ENCODE measurements at regions not wholly inside any gene's neighbourhood (a gene's known extent, or its start where the extent isn't known, plus 50 kb on each side); places are given as distances from the start of the nearest gene placed in this dataset.

GRCh38 chr20:48180024-48180423, 394.7 kb upstream of the SULF2 start:
- Mint-ChIP-seq H3K4me1 (no peaks in the 10 kb centered on the region), H3K36me3 (no peaks in the 10 kb centered on the region), H3K27ac (no peak overlapping the region), H3K9me3 (no peaks in the 10 kb centered on the region), H3K27me3 (ENCODE audit: low read depth in 3 of 3) (peaks cover 4 to 6% (median 5%) of the 10 kb centered on the region in 3 donors), H3K4me3 (no peak overlapping the region)
- DNase-seq = no peak

GRCh38 chr20:48178633-48179032, 393.4 kb upstream of the SULF2 start:
- peaks cover 5 to 6% (median 6%) of the 10 kb centered on the region in 3 donors for H3K27me3 Mint-ChIP-seq (ENCODE audit: low read depth in 3 of 3)
- no peaks in the 10 kb centered on the region for H3K9me3 Mint-ChIP-seq
- no peak overlapping the region for H3K27ac Mint-ChIP-seq
- H3K4me3 Mint-ChIP-seq = no peak overlapping the region
- H3K4me1 Mint-ChIP-seq = no peaks in the 10 kb centered on the region
- no peaks in the 10 kb centered on the region for H3K36me3 Mint-ChIP-seq
- no peak for DNase-seq

DNA sequence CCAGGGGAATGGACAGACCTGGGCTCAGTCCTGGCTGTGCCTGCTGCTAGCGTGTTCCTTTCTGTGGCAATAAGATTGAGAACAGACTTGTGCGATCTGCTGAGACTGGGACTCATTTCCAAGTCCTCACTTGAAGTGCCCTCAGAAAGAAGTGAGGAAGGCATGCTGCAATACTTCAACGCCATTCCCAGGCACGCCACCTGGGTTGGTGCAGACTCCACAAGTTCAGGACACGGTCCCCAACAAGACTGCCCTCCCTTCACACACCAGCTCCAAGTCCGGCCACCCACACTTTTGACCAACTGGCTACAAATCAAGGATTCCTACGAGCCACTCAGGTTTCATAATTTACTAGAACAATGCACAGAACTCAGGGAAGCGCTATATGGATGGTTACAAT, 391.8 kb upstream of the SULF2 start:
- DNase-seq = no peak
- Mint-ChIP-seq H3K27ac (no peak overlapping the region), H3K9me3 (no peaks in the 10 kb centered on the region), H3K4me1 (no peaks in the 10 kb centered on the region), H3K27me3 (ENCODE audit: low read depth in 3 of 3) (peaks cover 5 to 6% (median 6%) of the 10 kb centered on the region in 3 donors), H3K4me3 (no peak overlapping the region), H3K36me3 (no peaks in the 10 kb centered on the region)

DNA sequence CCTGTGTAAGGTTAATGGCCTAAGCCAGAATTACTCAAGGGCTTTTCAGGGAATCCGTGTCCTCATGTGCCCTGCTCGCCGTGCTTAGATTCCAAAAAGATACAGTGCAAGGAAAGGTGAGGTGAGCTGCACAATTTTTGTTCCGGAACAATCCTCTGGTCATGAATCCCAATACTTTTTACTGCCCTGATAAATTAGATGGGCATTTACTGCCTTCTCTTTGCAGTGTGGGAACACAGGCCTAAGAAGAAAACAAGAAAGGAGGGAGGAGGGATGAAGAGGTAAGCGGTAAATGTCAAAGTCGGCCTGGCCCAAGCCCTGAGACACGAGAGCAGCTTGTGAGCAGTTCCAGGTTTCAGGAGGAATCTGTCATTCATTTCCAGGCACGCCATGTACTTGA, 390.9 kb upstream of the SULF2 start:
- no peak overlapping the region for H3K4me3 Mint-ChIP-seq
- H3K9me3 Mint-ChIP-seq = no peaks in the 10 kb centered on the region
- H3K27me3 Mint-ChIP-seq (ENCODE audit: low read depth in 3 of 3) = peaks cover 5 to 6% (median 5%) of the 10 kb centered on the region in 3 donors
- no peaks in the 10 kb centered on the region for H3K4me1 Mint-ChIP-seq
- no peaks in the 10 kb centered on the region for H3K36me3 Mint-ChIP-seq
- DNase-seq = no peak
- no peak overlapping the region for H3K27ac Mint-ChIP-seq

GRCh38 chr20:48175261-48175660, 390.0 kb upstream of the SULF2 start:
- H3K27ac Mint-ChIP-seq = no peak overlapping the region
- DNase-seq = no peak
- H3K4me1 Mint-ChIP-seq = no peaks in the 10 kb centered on the region
- no peaks in the 10 kb centered on the region for H3K9me3 Mint-ChIP-seq
- H3K27me3 Mint-ChIP-seq (ENCODE audit: low read depth in 3 of 3) = peaks cover 5 to 6% (median 6%) of the 10 kb centered on the region in 3 donors
- H3K36me3 Mint-ChIP-seq = peaks cover 0 to 4% (median 0%) of the 10 kb centered on the region in 3 donors
- no peak overlapping the region for H3K4me3 Mint-ChIP-seq

DNA sequence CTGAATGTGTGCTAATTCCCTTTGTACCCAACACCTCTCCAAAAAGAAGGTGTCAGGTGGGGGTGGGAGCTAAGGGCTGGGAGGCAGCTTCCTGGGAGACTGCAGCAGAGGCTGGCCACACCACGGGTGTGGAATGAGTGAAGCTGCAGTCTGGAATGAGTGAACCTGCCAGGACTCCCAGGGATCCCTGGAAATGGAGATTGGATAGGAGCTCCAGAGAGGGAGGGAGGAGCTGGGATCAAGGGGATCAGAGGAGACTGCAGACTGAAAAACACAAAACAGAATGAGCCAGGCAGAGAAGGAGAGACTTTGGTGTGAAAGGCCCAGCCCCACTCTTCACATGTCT, 387.0 kb upstream of the SULF2 start:
- Mint-ChIP-seq H3K27ac (no peak overlapping the region), H3K9me3 (no peaks in the 10 kb centered on the region), H3K4me1 (no peaks in the 10 kb centered on the region), H3K4me3 (no peak overlapping the region), H3K27me3 (ENCODE audit: low read depth in 3 of 3) (peaks cover 6 to 11% (median 7%) of the 10 kb centered on the region in 3 donors), H3K36me3 (peaks cover 0 to 4% (median 0%) of the 10 kb centered on the region in 3 donors)
- no peak for DNase-seq

- Mint-ChIP-seq H3K36me3 (peaks cover 0 to 4% (median 0%) of the 10 kb centered on the region in 3 donors), H3K9me3 (no peaks in the 10 kb centered on the region), H3K27me3 (ENCODE audit: low read depth in 3 of 3) (peaks cover 7 to 9% (median 7%) of the 10 kb centered on the region in 3 donors), H3K27ac (no peak overlapping the region), H3K4me3 (no peak overlapping the region), H3K4me1 (no peaks in the 10 kb centered on the region)
- no peak for DNase-seq
Observed at GRCh38 chr20:48171626-48172356, 386.5 kb upstream of the SULF2 start.

- peaks cover 0 to 4% (median 0%) of the 10 kb centered on the region in 3 donors for H3K36me3 Mint-ChIP-seq
- H3K4me1 Mint-ChIP-seq = no peaks in the 10 kb centered on the region
- peaks cover 3 to 9% (median 7%) of the 10 kb centered on the region in 3 donors for H3K27me3 Mint-ChIP-seq (ENCODE audit: low read depth in 3 of 3)
- no peaks in the 10 kb centered on the region for H3K9me3 Mint-ChIP-seq
- H3K4me3 Mint-ChIP-seq = no peak overlapping the region
- no peak overlapping the region for H3K27ac Mint-ChIP-seq
- DNase-seq = no peak
Observed at GRCh38 chr20:48171071-48171470, 385.8 kb upstream of the SULF2 start.

DNA sequence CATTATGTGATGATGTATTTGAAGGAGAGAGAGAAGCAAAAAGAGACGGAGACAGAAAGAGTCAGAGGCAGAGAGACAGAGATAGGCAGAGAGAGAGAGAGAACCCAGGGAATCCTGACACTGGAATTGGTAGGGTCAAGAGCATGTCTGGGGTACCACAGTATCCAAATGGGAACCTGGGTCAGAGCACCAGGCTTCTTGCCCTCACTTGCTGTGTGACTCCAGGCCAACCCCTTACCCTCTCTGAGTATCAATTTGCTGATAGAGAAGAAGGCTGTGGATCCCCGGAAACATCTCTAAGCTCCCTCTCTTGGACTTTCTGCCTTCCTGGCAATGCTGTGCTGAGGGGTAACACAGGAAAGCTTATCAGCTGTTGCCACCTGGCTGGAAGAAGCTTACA, 385.3 kb upstream of the SULF2 start:
- H3K9me3 Mint-ChIP-seq = no peaks in the 10 kb centered on the region
- H3K4me1 Mint-ChIP-seq = no peaks in the 10 kb centered on the region
- H3K4me3 Mint-ChIP-seq = no peak overlapping the region
- peaks cover 0 to 4% (median 0%) of the 10 kb centered on the region in 3 donors for H3K36me3 Mint-ChIP-seq
- no peak overlapping the region for H3K27ac Mint-ChIP-seq
- no peak for DNase-seq
- peaks cover 3 to 9% (median 3%) of the 10 kb centered on the region in 3 donors for H3K27me3 Mint-ChIP-seq (ENCODE audit: low read depth in 3 of 3)

DNA sequence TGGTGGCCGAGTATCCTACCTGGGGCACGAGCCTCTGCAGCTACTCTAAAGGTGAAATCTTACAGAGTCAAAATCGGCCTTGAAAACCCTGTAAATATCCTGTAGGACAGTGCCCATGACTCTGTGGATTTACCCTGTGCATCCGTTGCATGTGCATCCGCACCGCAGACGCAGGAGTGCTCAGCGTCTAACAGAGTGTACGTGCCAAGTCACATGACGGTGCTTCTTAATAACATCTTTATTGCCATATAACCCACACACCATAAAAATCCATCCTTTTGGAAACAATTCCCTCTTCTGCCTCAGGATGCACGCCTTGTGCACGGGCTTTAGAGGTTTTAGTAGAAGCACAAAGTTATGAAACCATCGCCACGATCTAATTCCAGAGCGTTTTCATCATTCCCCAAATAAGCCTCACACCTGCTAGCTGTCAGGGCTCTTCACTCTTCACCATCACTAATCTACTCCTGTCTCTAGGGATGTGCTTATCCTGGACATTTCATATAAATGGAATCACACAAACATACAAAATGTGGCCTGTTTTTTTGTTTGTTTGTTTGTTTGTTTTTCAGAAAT, 384.5 kb upstream of the SULF2 start:
- H3K4me1 Mint-ChIP-seq = no peaks in the 10 kb centered on the region
- H3K27ac Mint-ChIP-seq = no peak overlapping the region
- H3K4me3 Mint-ChIP-seq = no peak overlapping the region
- no peak for DNase-seq
- H3K36me3 Mint-ChIP-seq = peaks cover 0 to 4% (median 0%) of the 10 kb centered on the region in 3 donors
- peaks cover 5 to 8% (median 8%) of the 10 kb centered on the region in 3 donors for H3K27me3 Mint-ChIP-seq (ENCODE audit: low read depth in 3 of 3)
- no peaks in the 10 kb centered on the region for H3K9me3 Mint-ChIP-seq

- no peak for DNase-seq
- Mint-ChIP-seq H3K9me3 (no peaks in the 10 kb centered on the region), H3K27ac (no peak overlapping the region), H3K4me3 (no peak overlapping the region), H3K36me3 (peaks cover 0 to 4% (median 0%) of the 10 kb centered on the region in 3 donors), H3K4me1 (no peaks in the 10 kb centered on the region), H3K27me3 (ENCODE audit: low read depth in 3 of 3) (peaks cover 6 to 8% (median 7%) of the 10 kb centered on the region in 3 donors)
Observed at GRCh38 chr20:48166082-48166835, 381.0 kb upstream of the SULF2 start.

- no peak overlapping the region for H3K27ac Mint-ChIP-seq
- peaks cover 4 to 11% (median 7%) of the 10 kb centered on the region in 3 donors for H3K27me3 Mint-ChIP-seq (ENCODE audit: low read depth in 3 of 3)
Observed at GRCh38 chr20:48165401-48165685, 380.1 kb upstream of the SULF2 start.

DNA sequence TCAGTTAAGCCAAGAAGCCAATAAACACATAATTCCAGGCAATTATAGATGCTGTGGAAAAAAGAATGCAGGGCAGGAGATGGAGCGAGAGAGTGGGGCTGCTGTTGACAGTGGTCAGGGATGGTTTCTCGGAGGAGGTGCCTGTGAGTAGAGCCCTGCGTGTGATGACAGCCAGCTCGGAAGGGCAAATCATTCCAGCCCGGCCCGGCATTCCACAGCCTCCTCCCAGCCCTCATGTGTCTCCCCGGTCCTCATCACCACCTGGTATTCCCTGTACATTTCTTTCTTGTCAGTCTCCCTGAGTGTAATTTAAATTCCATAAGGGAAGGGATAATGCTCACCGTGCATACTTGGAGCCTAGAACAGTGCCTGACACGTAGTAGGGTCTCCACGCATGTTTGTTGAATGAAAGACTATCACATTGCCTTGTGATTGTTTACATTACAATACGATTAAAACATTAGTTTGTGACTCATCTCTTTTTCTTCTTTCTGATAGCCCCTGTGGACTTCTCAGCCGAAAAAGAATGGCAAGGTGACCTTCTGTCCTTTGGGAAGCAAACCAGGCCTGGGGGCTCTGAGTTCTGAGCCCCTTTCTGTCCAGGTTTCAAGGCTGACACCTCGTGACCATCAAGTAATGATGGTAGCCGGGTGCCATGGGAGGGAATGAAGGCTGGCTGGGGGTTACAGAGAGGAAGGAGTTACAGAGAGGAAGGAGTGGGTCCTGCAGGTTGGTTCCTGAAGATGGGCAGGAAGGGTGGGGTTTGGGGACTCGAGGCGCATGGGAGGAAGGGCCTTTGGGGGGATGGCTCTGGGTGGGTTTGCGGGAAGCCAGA, 379.5 kb upstream of the SULF2 start:
- Mint-ChIP-seq H3K4me3 (no peak overlapping the region), H3K36me3 (no peaks in the 10 kb centered on the region), H3K27me3 (ENCODE audit: low read depth in 3 of 3) (peaks cover 4 to 12% (median 5%) of the 10 kb centered on the region in 3 donors), H3K27ac (no peak overlapping the region), H3K9me3 (no peaks in the 10 kb centered on the region), H3K4me1 (no peaks in the 10 kb centered on the region)
- no peak for DNase-seq

More at GRCh38 chr20:48165401-48165685, 380.1 kb upstream of the SULF2 start:
- Mint-ChIP-seq H3K9me3 (no peaks in the 10 kb centered on the region), H3K4me1 (no peaks in the 10 kb centered on the region), H3K36me3 (peaks cover 0 to under 1% (median 0%) of the 10 kb centered on the region in 3 donors), H3K4me3 (no peak overlapping the region)
- no peak for DNase-seq

DNA sequence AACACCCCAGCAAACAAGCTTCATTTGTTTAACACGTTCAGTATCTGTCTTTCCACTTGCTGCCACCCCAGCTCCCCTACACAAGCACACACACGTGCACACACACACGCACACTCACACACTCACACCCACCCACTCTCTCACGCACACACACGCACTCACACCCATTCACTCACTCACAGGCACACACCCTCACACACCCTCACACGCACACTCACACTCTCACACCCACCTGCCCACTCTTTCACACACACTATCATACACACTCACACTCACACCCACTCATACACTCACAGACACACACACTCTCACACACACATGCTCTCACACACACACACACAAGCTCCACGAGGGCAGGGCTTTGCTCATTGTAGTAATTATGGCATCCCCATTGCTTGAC, 378.8 kb upstream of the SULF2 start:
- Mint-ChIP-seq H3K9me3 (no peaks in the 10 kb centered on the region), H3K27ac (no peak overlapping the region), H3K27me3 (ENCODE audit: low read depth in 3 of 3) (peaks cover 4 to 12% (median 7%) of the 10 kb centered on the region in 3 donors), H3K4me1 (no peaks in the 10 kb centered on the region), H3K36me3 (no peaks in the 10 kb centered on the region), H3K4me3 (no peak overlapping the region)
- DNase-seq = no peak

All from immature natural killer cell (primary cell).